ENCODE measurements at regions not wholly inside any gene's neighbourhood (a gene's known extent, or its start where the extent isn't known, plus 50 kb on each side); places are given as distances from the start of the nearest gene placed in this dataset.

- TF ChIP-seq GABPA (IDR thresholded peaks at IDR 0.05; ENCODE audit: borderline replicate concordance, insufficient read depth, low read length) (no peak), EZH2 (IDR thresholded peaks at IDR 0.05; ENCODE audit: low read depth, low read length, severe bottlenecking) (no peak), NRF1 (IDR thresholded peaks at IDR 0.05; ENCODE audit: low read depth, low read length) (no peak)
Observed at GRCh38 chr20:6698056-6698455, 69.4 kb upstream of the BMP2 start.
